ENCODE measurements at regions not wholly inside any gene's neighbourhood (a gene's known extent, or its start where the extent isn't known, plus 50 kb on each side); places are given as distances from the start of the nearest gene placed in this dataset.

GRCh38 chr5:96149021-96149420 is 187.4 kb upstream of the ELL2 start:
- no peak overlapping the region for H3K27ac ChIP-seq

DNA sequence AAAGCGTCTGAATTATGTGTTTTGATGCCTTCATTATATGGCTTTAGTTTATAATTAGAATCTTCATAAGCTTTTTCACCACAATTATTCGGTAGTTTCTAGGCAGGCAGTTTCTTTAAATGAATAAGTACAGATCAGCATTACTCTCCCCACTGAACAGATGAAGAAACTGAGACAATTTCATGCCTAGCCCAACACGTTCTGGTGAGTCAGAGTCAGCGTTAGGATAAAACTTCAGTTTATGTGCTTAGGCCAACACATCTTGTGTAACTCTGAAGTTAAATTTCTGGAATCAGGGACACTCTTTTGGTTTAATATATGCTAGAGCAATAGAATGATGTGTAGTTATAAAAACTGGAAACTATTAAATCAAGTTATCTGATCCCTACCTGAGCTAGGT is 186.7 kb upstream of the ELL2 start:
- TF ChIP-seq, protein P1, sequence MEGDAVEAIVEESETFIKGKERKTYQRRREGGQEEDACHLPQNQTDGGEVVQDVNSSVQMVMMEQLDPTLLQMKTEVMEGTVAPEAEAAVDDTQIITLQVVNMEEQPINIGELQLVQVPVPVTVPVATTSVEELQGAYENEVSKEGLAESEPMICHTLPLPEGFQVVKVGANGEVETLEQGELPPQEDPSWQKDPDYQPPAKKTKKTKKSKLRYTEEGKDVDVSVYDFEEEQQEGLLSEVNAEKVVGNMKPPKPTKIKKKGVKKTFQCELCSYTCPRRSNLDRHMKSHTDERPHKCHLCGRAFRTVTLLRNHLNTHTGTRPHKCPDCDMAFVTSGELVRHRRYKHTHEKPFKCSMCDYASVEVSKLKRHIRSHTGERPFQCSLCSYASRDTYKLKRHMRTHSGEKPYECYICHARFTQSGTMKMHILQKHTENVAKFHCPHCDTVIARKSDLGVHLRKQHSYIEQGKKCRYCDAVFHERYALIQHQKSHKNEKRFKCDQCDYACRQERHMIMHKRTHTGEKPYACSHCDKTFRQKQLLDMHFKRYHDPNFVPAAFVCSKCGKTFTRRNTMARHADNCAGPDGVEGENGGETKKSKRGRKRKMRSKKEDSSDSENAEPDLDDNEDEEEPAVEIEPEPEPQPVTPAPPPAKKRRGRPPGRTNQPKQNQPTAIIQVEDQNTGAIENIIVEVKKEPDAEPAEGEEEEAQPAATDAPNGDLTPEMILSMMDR (conservative IDR thresholded peaks at IDR 0.05), result no peak
- TF ChIP-seq ZFX (IDR thresholded peaks at IDR 0.05), result no peak
- H3K27ac ChIP-seq, result no peak overlapping the region

More at GRCh38 chr5:96149021-96149420, 187.4 kb upstream of the ELL2 start:
- no peak for TF ChIP-seq ZFX (IDR thresholded peaks at IDR 0.05)
- TF ChIP-seq, protein P1 (conservative IDR thresholded peaks at IDR 0.05), result no peak

DNA sequence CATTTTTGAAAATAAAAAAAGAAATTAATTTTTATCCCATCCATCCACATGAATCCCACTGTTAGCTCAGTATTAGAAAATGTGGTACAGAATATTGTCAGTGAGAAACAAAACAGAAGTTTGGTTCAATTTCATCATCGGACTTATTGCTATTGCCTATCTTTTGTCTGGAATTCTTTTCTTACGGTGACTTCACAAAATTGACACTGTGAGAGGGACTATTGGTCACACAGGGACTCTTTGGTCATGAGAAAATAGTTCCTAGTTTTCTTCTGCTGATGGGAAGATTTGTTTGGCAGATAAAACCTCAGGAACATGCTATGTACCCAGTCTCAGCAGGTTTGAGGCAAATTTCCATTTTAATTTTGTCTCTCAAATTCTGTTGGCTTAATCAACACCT is 186.2 kb upstream of the ELL2 start:
- no peak for TF ChIP-seq ZFX (IDR thresholded peaks at IDR 0.05)
- TF ChIP-seq, protein P1 (conservative IDR thresholded peaks at IDR 0.05), result no peak
- no peak overlapping the region for H3K27ac ChIP-seq

DNA sequence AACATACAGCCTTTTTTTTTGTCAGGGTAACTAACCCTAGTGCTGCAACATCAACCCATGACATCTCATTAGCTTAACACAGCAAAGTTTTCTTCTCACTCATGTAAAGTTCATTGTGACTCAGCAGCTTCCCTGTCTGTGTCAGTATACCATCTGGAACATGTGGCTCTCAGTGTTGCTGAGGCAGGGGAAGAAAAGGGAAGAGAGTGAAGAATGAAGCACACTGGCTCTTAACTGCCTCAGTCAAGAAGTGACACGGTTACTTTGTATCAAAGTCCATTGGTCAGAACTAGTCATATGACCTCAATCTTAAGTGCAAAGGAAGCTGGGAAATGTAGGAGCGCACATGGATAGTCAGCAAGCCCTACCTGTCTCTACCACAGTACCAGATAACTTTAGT is 185.0 kb upstream of the ELL2 start:
- no peak overlapping the region for H3K27ac ChIP-seq
- no peak for TF ChIP-seq ZFX (IDR thresholded peaks at IDR 0.05)
- TF ChIP-seq, protein P1 (conservative IDR thresholded peaks at IDR 0.05), result no peak

DNA sequence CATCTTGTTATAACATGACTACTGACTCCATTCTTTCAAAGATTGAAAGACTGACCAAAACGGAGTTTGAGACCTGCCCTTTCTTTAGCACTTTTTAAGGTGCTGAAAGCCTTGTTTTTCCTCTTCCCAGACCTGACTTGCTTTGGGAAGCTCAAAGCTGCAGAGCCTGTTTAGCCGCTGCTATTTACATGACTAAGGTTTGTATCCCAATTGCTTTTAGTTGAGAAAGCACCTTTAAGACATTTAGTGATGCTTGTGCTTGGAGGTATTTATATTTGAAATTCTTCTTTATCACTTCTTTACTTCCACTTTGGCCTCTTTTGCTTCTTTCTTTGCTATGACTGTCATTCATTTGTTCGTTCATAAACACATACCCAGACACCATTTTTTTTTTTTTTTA is 182.6 kb upstream of the ELL2 start:
- TF ChIP-seq, protein P1 (conservative IDR thresholded peaks at IDR 0.05), result no peak
- TF ChIP-seq ZFX (IDR thresholded peaks at IDR 0.05), result no peak
- no peak overlapping the region for H3K27ac ChIP-seq

DNA sequence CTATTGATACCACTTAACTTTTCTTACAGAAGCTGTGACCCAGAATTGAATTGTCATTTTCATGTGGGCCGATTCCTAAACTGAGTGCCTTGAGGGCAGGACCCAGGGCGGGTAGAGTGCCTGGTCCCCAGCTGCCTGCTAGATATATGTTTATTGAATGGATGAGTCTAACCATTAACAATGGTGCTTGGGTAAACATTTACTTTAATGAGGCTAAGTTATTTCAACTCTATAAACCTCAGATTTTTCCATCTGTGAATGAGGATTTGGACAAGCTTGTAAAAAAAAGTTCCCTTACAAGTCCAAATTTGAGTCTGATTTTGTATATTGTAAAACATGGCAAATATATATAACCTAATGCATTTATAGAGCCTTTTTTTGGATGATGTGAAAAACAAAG is 181.8 kb upstream of the ELL2 start:
- TF ChIP-seq ZFX (IDR thresholded peaks at IDR 0.05), result no peak
- TF ChIP-seq, protein P1 (conservative IDR thresholded peaks at IDR 0.05), result no peak
- H3K27ac ChIP-seq, result no peak overlapping the region

DNA sequence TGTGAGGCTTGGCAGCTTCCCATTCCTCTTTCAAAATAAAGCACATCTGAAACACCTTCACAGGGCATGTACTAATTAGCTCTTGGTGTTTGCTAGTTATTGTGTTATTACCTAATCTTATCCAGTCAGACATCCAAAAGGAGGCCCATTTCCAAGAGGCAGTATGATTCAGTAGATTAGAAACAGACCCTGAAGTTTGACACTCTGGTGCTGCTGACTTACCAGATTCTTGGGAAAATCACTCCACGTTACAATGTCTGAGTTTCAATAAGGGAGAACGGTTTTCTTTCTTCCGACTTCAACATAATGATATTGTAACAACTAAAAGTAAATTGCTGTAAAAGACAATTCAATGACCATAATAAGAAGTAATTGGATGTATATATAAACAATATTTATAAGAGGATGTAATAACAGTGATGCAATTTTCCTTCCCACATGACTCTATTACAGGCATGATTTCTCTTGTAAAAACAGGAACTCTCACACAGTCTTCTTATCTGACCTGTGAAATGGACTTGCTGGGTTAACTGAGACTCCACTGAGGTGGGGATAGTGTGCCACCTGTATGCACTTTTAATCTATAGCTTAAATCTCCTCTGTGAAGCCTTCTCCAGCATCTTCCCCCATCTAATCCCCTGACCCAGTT is 181.3 kb upstream of the ELL2 start:
- no peak for TF ChIP-seq ZFX (IDR thresholded peaks at IDR 0.05)
- TF ChIP-seq, protein P1 (conservative IDR thresholded peaks at IDR 0.05), result no peak
- H3K27ac ChIP-seq, result no peak overlapping the region

Measured in C4-2B (cell line).